Eye (tissue), 1 donor: ENCODE measurements at regions not wholly inside any gene's neighbourhood (a gene's known extent, or its start where the extent isn't known, plus 50 kb on each side); places are given as distances from the start of the nearest gene placed in this dataset.
A peak's percentile ranks its signal among the peaks of the same experiment; 100 is the strongest.

Experiments used
- DNase-seq: peaks from one replicate; pipeline ENCODE4 v3.0.0-alpha.2; 2015

DNA sequence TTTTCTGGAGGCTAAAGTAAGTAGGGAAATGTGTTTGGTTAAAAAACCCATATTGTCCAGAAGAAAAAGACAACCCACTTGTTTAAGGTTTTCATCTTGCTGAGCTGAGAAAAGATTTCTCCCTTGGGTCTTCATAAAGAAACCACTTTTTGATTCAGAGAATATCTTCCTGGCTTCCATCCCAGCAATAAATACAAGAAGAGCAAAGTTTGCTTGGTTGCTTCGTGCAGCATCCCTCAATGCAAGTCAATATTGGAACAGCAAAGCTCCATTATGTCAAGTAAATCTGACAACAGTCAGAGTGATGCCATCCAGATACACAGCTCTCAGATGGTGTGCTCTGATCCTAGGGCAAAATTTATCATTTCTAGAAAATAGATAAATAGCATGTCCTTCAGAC lies 118.9 kb upstream of the PIRT start:
- DNase-seq: no peak

DNA sequence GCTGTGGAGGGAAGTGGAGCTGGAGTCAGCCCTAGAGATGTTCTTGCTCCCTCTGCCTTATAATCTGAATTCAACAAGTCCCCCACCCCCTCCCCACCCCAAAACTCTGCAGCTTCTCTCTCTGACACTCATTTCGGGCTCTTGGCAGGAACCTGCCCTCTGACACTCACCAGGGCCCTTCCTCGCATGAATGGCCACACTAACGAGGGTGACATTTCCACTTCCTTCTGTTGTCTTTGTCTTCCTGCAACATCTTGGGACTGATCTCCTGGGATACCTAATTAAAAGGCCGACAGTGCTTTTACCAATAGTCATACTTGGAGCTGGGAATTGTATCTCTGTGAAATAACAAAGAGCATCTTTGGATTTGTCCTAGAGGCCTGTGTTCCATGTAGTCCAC lies 106.9 kb upstream of the PIRT start:
- peak; percentile 79 for DNase-seq

DNA sequence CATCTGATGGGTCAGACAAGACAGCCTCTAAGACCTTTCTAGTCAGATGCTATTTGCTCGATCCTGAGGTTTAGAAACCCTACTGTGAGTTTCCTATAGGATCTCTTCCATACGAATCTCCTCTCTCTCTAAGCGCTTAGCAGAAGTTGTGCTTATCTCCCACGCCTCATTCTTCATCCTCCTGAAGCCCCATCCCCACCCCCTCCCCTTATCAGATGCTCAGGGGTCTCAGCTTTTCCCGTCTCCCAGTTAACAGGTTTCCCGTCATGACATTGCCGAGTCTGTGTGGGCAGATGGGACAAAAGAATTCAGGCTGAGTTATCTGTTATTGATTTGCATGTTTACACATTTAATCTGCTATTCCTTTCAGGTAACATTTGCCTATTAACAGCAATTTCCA lies 99.0 kb upstream of the PIRT start:
- no peak for DNase-seq

DNA sequence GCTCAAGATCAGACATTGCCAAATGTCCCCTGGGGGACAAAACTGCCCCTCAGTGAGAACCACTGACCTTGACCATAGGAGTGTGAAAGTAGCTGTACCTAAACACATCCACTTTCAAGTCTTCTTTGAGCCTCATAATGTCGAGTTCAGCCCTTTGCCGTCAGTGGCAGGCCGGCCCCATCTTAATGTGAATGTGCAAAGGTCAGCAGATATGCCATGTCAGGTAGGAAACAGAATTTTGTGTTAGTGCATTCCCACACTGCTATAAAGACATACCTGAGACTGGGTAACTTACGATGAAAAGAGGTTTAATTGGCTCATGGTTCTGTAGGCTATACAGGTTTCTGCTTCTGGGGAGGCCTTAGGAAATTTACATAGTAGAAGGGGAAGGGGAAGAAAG lies 95.1 kb upstream of the PIRT start:
- no peak for DNase-seq

DNA sequence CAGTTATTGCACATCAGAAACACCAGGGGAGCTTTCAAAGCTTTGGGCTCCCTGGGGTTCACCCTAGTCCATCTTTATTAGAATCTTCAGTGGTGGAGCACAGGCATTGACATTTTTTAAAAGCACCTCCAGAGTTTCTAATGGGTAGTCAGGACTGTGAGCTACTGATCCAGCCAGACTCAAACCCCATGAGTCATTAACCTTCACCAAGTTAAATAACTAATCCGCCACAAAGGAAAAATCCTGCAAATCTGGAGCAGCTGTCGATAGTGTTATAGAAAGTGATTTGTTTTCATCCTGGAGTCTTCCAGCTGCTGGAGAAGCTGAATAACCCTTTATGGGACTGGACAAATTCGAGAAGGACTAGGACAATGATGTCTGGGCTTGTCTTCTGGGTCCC lies 93.2 kb upstream of the PIRT start:
- DNase-seq: peak; percentile 50

DNA sequence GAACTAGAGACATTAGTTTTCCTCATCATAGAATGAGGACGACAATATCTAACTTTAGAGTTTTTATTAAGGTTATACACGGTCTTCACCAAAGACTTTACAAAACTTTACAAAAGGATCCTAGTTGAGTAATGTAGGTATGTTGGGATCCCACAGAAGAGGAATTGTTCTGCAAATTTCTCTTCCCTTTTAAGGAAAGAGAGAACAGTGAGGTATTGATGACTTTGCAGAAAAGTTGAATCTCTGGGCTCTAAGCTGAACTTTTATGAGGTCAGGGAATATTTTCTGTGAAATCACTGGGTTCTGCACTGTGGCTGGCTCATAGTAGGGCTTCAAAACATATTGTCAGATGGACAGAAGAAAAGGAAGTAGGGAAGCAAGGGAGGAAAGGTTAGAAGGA lies 89.8 kb upstream of the PIRT start:
- DNase-seq: no peak

DNA sequence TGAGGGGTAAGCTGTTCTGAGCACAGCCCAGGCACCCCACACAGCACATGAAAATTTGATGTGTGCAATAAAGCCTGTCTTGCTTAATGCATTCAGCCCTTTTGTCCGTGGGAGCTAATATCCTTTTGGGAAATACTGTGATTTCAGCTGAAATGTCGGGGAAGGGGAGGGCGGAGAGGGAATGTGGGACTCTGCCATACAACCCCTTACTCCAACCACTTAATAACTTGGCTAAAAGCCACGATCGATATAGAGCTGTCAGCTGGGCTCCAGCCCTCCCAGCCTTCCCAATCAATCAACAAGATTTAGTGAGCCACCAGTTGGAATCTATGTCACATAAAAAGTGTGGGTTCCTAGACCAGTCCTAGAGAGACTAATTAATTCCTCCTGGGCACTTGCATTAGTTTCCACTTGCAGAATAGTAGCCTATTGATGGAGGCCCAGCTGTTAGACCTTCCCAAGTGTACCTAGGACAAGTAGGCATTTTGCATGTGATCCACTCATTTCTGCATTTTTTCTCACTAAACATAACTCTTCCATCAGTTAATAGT lies 82.7 kb upstream of the PIRT start:
- DNase-seq: peak; percentile 81

DNA sequence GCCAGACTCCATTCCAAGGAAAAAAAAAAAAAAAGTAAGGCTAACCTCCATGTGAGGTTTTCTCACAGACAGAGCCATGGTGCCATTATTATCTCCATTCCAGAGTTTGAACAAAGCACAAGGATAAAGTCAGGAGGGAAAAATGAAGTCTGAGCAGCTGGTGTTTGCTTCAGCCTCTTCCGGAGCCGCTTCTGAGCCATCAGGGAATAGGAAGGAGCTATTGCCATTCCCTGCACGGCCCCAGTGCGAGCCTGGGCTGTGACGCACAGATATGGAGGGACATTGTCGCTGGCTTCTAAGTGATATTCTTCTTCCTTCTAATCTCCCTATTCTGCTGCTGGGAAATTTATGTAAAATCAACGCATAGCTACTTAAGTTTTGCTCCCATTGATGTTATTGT lies 69.5 kb upstream of the PIRT start:
- DNase-seq: peak; percentile 39

DNA sequence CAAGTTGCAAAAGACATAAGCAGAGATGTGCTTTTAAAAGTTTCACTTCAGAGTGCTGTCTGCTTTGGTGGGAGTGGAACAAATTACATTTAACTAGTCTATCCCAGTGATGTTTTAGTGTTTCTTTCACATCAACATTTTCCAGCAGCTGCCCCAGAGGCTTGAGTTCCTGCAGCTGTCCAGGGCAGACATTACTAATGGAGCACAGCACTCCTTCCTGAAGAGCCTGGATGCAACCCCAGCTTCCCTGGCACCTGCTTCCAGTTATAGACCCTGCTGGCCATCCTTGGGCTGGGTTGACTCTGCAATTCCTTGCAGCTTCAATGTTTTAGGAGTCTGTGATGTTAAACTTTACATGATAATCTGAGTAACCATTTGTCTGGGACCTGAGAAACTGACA lies 61.4 kb upstream of the PIRT start:
- no peak for DNase-seq

DNA sequence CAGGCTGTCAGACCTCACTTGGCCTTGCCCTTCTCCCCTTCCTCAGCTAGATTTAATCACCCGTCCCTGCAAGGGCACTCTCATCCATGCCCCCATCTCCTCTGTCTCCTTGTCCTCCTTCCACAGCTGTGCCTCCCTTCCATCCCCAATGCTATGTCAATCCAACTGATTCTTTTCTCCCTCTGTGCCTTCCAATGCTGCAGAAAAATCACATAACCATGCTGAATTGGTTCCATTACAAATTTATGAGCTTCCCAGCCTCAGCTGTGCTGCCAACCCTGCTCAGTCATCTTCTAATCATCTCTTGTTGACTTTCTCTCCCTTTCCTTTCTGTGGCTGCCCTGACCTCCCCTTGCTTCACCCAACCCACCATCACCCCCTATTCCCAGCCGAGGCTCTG lies 56.3 kb upstream of the PIRT start:
- peak; percentile 69 for DNase-seq

DNA sequence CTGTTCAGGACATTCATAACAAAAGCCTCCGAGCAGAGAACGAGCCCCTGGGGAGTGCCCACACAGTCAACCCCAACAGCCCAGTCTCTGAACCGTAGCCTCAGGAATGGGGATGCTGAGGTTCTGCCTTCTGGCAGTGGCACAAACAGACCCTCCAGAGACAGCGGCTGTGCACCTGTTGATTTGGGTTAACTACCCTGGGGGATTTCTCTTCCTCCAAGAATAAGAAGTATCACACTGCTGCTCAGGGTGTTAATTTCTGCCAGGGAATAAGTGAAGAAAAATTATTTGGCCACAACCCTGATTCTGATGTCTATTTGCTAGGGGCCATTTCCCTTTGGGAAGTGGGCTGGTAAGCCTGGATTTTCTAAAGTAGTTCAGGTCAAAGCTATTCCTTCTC lies 51.0 kb upstream of the PIRT start:
- DNase-seq: peak; percentile 8
